Ramos (cell line): ENCODE measurements at regions not wholly inside any gene's neighbourhood (a gene's known extent, or its start where the extent isn't known, plus 50 kb on each side); places are given as distances from the start of the nearest gene placed in this dataset.

Source experiments
- in situ Hi-C: fragments of 300-500 bp; cut with MboI; formaldehyde crosslinking; loops from one replicate; pipeline ENCODE4 v1.14.3; 2022; ENCODE audit warnings: low sequenced_read_pairs; ENCODE audit not compliant: unreplicated experiment

DNA sequence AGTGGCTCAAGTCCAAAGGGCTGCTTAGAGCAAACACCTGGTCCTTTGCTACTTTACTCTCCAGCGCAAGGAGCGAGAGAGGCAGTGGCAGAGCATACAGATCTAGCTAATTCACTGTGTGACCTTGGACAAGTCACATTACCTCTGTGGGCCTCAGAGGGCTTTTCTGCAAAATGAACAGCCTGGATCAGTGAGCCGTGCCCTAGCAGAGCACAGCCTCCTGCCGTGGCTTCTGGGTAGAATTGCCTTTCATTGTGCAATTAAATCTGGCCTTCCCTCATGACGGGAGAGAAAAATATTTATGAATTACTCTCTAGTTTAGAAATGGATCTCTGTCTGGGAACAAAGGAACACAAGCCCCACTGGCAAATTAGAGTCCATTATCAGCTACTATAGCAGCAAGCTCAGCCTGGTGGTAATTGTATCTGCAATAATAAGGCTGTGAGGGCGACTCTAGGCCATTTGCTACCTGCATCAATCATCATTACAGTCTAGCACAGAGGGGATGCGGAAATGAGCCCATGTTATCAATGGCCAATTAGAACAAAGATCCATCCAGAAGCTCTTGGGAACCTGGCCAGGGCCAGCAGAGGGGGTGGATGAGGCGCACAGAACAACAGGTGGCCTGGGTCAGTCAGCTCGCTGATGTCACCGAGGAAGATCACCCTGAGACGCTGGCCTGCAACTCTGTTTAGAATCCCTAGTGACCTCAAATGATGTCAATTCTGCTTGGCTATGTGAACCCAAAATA lies 114.2 kb upstream of the LY86 start:
- in situ Hi-C loops, result no loop called here

DNA sequence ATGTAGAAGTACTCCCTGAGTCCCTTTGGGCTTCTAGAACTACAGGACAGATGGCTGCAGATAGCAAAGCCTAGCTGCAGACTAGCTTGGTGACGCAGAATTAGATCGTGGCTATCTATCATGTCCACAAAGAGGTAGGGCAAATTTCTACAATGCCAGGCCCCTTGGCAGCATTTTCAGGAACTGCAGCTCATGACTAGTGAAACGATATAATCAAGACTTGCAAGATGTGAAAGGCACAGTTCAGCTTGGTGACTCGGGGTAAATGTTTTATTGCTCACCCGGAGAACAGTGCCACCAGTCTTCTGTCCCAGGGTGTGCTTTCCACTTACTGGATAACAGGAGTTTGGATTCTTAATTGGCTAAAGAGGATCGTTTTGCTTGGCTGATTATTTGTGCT lies 108.7 kb upstream of the LY86 start:
- in situ Hi-C loops, result no loop called here

DNA sequence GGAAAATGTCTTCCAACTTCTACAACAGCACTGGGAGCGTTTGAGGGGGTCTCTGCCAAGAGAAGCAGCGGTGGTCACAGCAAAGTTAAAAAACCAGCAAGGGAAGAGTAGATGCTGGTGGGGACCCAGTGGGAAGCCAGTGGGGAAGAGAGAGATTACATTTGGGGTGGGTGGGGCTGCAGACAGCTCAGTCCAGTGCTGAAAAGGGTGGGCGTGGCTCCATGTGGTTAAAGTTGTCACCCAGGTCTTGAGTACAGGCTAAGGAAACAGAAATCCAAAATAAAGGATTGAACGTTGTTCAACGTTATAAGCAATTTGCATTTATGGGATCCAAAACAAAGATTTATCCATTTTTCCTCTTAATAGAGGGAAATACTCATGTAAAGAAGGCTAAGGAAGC lies 106.3 kb upstream of the LY86 start:
- in situ Hi-C loops, result no loop called here

DNA sequence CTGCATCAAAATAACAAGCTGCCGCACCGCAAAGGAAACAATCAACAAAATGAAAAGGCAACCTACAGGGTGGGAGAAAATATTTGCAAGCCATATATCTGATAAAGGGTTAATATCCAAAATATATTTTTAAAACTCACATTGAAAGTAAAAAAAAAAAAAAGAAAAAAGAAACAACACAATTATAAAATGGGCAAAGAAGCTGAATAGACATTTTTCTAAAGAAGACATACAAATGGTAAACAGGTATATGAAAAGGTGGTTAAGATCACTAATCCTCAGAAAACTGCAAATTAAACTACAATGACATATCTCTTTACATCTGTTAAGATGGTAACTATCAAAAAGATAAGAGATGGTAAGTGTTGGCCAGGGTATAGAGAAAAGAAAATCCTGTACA lies 105.4 kb upstream of the LY86 start:
- in situ Hi-C loops, result no loop called here

DNA sequence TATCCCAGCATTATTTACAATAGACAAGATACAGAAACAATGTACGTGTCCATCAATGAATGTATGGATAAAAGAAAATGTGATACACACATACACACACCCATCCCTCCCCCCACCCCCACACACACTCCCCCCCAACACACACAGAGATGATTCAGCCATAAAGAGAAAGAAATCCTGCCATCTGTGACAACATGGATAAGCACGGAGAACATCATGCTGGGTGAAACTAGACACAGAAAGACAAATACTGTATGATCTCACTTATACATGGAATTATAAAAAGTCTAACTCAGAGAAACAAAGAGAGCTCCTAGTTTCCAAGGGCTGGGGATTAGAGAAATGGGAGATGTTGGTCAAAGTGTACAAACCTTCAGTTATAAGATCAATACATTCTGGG lies 104.8 kb upstream of the LY86 start:
- in situ Hi-C loops, result no loop called here

DNA sequence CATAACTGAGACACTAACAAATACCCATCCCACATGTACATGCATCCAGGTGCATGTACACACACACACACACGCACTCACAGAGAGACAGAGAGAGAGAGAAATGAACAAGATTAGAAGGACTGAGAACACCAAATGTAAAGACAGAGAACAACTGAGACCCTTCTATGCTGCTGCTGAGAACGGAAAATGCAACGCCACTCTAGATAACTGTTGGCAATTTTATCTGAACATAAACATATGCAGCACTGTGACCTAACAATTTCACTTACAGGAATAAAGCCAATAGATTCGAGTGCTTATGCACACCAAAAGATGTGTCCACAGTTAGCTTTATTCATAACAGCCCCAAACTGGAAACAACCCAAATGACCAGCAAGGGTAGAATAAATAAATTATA lies 103.8 kb upstream of the LY86 start:
- in situ Hi-C loops, result no loop called here

DNA sequence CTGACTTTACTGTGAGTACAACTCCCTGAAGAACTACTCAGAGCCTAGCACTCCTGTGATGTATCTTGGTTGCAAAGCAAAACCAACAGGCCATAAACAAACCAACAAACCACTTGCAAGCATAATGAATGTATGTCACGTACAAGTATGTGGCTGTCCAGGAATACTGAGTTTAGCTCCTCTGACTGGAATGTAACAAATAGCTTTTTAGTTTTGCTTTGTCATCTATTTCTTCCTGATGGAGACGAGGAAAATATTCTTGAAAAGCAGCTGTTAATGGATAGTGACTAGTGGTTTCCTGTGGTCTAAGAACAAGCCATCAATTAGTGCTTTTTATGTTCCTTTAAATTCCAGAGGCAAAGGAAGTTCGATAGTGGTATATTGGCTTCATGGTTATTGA lies 101.9 kb upstream of the LY86 start:
- in situ Hi-C loops, result no loop called here

DNA sequence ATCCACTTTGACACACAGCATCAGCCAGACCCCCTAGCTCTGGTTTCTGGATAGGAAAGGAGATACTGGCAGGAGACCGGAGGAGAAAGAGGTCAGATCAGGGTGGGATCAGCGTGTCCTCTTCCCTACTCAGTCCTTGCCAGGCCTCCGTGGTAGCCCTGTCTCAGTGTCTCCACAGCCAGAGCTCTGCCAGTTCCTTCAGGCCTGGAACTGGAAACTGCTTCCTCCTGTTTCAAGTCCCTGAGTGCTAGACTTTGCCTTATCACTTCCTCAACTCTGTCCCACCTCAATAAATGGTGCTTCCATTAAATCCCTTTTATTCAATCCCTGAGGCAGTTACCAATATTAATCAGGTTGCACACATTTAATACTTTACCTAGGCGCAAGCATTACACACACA lies 96.8 kb upstream of the LY86 start:
- in situ Hi-C loops, result loop anchor here (10.0 kb wide), 2 partner anchors 177 to 267 kb away; no protein-coding TSS in a partner anchor

DNA sequence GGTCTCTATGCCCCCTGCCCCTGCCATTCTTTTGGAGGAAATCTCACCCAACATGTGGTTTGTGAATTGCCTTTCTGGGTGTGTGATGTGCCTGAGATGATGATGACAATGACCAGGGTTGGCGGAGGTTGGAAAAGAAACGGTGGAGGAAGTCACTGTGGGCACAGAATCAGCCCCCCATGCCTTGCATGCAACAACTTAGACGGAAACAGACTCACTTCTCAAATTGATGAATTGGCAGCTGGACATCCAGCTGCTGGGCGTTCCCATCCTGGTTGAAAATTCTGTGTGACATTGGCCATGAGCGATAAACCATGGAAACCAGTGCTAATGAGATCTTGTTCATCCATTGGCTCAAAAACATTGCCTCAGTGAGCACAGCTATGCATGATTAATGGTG lies 95.8 kb upstream of the LY86 start:
- in situ Hi-C loops, result loop anchor here (10.0 kb wide), 2 partner anchors 178 to 268 kb away; no protein-coding TSS in a partner anchor

DNA sequence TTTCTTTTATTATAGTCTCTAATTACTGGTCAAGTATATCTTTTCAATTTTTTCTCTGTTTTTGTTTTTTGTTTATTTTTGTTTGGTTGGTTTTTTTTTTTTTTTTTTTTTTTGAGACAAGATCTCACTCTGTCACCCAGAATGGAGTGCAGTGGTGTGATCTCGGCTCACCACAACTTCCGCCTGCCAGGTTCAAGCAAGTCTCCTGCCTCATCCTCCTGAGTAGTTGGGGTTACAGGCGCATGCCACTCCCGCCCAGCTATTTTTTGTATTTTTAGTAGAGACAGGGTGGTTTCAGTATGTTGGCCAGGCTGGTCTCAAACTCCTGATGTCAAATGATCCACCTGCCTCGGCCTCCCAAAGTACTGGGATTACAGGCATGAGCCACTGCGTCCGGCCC lies 94.4 kb upstream of the LY86 start:
- in situ Hi-C loops, result loop anchor here (10.0 kb wide), 2 partner anchors 179 to 269 kb away; no protein-coding TSS in a partner anchor

DNA sequence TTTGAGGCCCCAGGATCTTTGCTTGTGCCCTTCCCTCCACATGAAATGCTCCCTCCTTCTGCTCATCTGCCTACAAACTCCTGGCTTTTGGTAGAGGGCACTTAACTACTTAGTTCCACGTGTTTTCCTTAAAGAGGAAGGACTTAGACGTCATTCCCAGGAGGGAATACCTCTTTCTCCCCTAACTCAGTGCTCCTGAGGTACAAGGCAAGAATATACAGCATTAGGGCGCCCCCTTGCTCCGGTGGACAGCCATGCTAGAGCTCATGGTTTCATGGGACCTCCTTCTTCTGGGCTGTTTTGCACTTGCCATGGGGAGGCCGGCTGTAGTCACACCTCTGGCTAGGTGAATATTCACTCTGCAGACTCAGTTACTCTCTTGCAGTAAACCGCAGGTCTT lies 93.8 kb upstream of the LY86 start:
- in situ Hi-C loops, result loop anchor here (10.0 kb wide), 2 partner anchors 180 to 270 kb away; no protein-coding TSS in a partner anchor

DNA sequence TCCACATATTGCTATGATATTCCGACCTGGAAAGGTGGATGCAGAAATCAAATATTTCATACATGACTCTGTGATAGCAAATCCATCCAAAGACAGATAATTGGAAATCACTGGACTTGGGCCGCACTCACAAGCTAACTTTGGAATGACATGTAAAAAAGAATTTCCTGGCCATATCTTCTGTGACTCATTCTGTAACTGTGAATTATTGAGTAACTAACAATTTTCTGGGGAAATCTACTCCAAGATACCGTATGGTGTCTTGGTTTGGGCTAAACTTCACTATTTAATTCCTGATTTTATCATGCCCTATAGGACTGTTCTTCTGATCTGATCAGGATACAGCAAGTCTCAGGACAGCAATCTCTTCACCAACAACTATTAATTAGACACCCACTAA lies 92.7 kb upstream of the LY86 start:
- in situ Hi-C loops, result loop anchor here (10.0 kb wide), 2 partner anchors 181 to 271 kb away; no protein-coding TSS in a partner anchor

DNA sequence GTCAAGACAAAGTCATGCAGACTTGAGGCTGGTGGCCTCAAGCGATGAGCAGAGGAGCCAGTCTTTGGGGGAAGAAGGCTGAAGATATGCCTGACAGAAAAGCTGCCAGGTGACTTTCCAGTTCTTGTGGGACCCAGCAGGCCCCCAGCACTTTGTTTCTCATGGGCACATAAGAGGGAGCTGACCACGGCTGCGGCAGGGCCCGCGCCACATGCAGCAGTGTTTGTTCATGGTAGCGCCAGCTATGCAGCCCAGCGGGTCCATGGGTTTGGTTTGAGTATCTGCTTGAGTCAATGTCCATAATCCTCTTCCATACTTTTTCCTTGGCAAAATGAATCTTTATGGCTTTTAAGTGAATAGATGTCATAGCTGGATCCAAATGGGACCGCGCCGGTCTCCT lies 91.0 kb upstream of the LY86 start:
- in situ Hi-C loops, result loop anchor here (10.0 kb wide), 2 partner anchors 183 to 273 kb away; no protein-coding TSS in a partner anchor

DNA sequence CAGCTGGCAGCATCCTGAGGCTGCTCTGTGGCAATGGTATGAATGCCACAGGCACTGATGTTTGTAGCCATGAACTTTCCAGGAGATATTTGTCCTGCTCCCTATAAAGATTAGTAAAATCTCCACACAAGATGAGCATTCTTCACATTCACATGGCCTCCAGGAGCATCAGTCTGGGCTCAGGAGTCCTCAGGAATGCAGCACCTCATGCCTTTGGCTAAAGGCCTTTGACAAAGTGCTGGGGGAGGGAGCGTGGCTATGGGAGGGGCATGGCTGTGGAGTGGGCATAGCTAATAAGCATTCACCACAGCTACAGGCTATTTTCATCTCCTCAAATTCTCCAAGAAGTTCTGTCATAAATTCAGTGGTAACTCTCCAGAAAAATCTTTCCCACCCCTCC lies 90.5 kb upstream of the LY86 start:
- in situ Hi-C loops, result loop anchor here (10.0 kb wide), 2 partner anchors 183 to 273 kb away; no protein-coding TSS in a partner anchor

DNA sequence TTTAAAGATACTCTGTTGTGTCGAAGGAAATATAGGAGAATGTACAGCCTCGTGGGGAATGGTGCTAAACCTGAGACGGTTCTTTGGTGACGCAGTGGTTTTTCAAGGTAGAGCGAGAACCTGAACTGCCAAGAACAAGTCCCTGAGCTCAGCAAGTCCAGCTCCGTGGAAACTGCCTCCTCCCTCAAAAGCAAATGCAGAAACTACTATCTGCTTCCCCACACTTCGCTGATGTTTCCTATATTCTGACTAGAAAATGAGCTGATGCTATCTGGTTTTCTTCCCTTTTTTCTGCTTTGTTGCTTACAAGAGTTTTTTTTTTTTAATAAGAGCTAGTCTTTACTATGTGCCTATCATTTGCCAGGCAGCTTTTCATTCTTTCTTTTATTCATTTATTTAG lies 85.3 kb upstream of the LY86 start:
- in situ Hi-C loops, result loop anchor here (25.0 kb wide), 1 partner anchor 441 kb away; no protein-coding TSS in a partner anchor

DNA sequence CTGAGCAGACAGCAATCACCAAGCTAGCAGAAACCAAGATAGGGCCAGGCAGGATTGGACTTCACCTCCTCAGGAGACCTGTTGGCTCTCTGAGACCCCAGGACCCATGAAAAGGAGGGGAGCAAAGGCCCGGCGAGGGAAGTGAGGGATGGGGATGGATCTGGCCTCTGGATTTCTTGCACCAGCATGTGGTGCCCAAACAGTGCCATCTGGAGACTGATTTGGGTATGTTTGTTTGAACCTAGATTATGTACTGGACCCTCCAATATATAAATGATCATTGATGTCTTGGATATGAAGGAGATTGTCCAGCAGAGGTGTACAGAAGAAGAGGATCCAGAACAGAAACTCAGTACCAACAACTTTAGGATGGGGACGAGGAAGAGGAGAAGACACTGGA lies 83.4 kb upstream of the LY86 start:
- in situ Hi-C loops, result loop anchor here (25.0 kb wide), 1 partner anchor 443 kb away; no protein-coding TSS in a partner anchor

DNA sequence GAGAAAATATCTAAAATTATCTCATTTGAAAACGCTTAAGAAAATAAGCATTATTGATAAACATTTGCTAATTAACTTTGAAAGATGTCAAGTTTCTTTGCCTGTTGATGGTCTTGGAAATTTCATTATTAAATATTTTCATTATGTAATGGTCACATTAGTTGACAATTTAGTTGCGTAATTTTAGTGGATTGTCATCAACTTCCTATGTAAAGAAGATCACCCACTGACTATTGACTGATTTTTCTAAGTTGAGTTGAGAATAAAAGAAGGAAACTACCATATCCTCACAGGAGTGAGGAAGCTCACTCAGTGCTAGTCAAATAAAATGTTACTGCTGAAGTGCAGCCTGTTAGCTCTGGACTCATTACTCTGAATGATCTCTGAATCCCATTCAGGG lies 79.9 kb upstream of the LY86 start:
- in situ Hi-C loops, result loop anchor here (25.0 kb wide), 1 partner anchor 446 kb away; no protein-coding TSS in a partner anchor

DNA sequence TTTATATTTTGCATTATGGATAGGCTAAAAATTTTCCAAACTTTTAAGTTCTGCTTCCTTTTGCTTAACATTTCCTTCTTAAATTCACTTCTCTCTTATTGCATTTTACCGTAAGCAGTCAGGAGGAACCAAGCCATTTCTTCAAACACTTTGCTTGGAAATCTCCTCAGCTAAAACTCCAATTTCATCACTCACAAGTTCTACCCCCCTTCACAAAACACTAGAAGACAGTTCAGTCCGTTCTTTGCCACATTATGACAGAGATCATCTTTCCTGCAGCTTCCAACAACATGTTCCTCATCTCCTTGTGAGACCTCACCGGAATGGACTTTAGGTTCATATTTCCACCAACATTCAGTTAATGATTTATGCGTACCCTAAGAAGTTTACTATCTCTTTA lies 79.2 kb upstream of the LY86 start:
- in situ Hi-C loops, result loop anchor here (25.0 kb wide), 1 partner anchor 447 kb away; no protein-coding TSS in a partner anchor

DNA sequence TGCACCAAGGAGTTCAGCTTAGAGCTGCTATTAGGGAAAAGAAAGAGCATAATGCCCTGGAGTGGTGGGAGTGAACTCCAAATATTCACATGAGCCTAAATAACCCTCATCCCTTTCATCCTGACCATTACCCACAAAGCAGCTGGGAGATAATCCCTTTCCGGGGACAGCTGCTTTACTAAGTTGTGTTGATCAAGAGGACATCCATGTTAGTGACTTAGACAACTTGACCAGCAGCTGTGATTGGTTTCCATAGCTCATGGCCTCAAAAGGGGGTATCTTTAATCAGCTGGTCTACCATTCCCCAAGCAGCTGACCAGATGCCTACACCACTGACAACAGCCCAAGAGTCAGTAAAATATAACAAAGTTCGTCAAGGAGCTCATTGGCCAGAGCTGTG lies 75.8 kb upstream of the LY86 start:
- in situ Hi-C loops, result loop anchor here (25.0 kb wide), 1 partner anchor 450 kb away; no protein-coding TSS in a partner anchor

DNA sequence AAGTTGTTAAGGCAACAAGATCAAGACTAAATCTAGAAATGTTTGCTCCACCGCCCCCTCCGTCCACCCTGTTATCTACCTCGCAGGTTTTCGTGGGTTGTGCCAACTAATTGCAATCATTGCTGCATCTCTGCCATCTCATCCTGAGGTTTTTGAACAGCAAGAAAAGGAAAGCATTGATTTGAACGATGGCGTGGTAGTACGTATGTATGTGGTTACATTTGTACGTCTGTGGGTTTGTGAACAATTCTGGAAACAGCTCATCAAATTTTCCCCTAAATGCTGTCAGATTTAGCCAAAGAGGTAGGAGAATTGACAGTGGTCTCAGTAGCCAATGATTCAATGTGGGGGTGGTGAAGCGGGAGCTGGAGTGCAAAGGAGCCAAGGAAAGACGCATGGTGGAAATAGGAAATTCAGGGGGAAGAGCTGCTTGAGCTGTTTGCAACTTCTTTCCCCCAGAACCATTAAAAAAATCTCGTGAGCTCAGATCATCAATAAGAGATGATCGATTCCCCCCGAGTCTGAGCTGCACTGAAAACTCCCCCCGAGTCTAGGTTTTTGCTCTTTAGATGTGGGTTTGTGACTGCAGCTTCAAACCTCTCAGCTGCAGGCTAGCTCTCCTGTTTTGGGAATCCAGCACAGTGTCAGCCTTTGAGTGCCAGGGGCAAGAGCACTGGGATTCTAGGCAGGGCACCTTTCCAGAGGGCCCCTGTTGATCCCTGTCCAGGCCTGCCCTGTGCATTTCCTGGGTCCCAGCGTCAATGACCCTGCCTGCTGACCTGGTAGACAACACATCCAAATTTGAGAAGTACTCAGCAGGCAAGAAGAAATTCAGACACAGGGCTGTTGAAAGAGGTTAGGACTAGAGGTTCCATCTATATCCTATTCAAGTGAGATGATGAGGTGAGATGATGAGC lies 72.6 kb upstream of the LY86 start:
- in situ Hi-C loops, result loop anchor here (25.0 kb wide), 1 partner anchor 454 kb away; no protein-coding TSS in a partner anchor
